Endodermal cell (in vitro differentiated cells): ENCODE measurements at regions not wholly inside any gene's neighbourhood (a gene's known extent, or its start where the extent isn't known, plus 50 kb on each side); places are given as distances from the start of the nearest gene placed in this dataset.

ENCODE experiments used
- DNase-seq: peaks from one replicate; pipeline ENCODE4 v3.0.0-alpha.2; 2017
- H3K27ac ChIP-seq: 2 replicates; pipeline ENCODE4 v1.5.1; 2013; ENCODE audit warnings: mild to moderate bottlenecking, low read depth, low read length, moderate library complexity
- H3K27me3 ChIP-seq: 2 replicates; pipeline ENCODE4 v1.6.1; 2013; ENCODE audit warnings: mild to moderate bottlenecking, low read length, moderate library complexity; ENCODE audit not compliant: insufficient read depth, control insufficient read depth, poor library complexity, severe bottlenecking
- H3K36me3 ChIP-seq: 2 replicates; pipeline ENCODE4 v1.7.0; 2013; ENCODE audit warnings: mild to moderate bottlenecking, low read length, moderate library complexity; ENCODE audit not compliant: control insufficient read depth, insufficient read depth
- H3K4me1 ChIP-seq: one replicate; pipeline ENCODE4 v1.7.0; 2013; ENCODE audit warnings: low read length; ENCODE audit not compliant: control insufficient read depth, insufficient read depth
- H3K4me3 ChIP-seq: 2 replicates; pipeline ENCODE4 v1.5.1; 2013; ENCODE audit warnings: mild to moderate bottlenecking, low read length, moderate library complexity
- H3K9ac ChIP-seq: 2 replicates; pipeline ENCODE4 v1.6.1; 2013; ENCODE audit warnings: mild to moderate bottlenecking, low read length, moderate library complexity; ENCODE audit not compliant: poor library complexity, severe bottlenecking; ENCODE audit errors: extremely low read depth
- H3K9me3 ChIP-seq: 2 replicates; pipeline ENCODE4 v1.6.1; 2013; ENCODE audit warnings: mild to moderate bottlenecking, low read length, moderate library complexity; ENCODE audit not compliant: control insufficient read depth
- H3K27ac Mint-ChIP-seq: 2 replicates; pipeline ENCODE4 v1.8.0; 2020; ENCODE audit warnings: mixed read lengths
- H3K27me3 Mint-ChIP-seq: 2 replicates; pipeline ENCODE4 v1.8.0; 2021; ENCODE audit warnings: mild to moderate bottlenecking, mixed read lengths; ENCODE audit not compliant: insufficient read depth
- H3K36me3 Mint-ChIP-seq: 2 replicates; pipeline ENCODE4 v1.8.0; 2020; ENCODE audit warnings: low read depth, mixed read lengths
- H3K4me1 Mint-ChIP-seq: 2 replicates; pipeline ENCODE4 v1.8.0; 2020; ENCODE audit warnings: mixed read lengths
- H3K4me3 Mint-ChIP-seq: 2 replicates; pipeline ENCODE4 v1.8.0; 2020; ENCODE audit warnings: mild to moderate bottlenecking, moderate library complexity, mixed read lengths
- H3K9me3 Mint-ChIP-seq: 2 replicates; pipeline ENCODE4 v1.8.0; 2020; ENCODE audit warnings: mild to moderate bottlenecking, mixed read lengths
- CTCF ChIP-seq: fragments of 200-600 bp; sonication (generic); conservative IDR thresholded peaks from 2 replicates; pipeline ENCODE4 v1.5.0; 2021; ENCODE audit warnings: antibody characterized with exemption, mild to moderate bottlenecking
- WGBS, 2 experiments: methylation state at CpG; one replicate each; pipeline versions ENCODE4 v1.1.5 to v1.1.7; 2013; ENCODE audit warnings: missing lambda C conversion rate in 2 of 2, mixed read lengths in 1 of 2; ENCODE audit not compliant: insufficient coverage in 1 of 2, insufficient read length in 1 of 2; 5-methylcytosine and 5-hydroxymethylcytosine counted together

- Histone ChIP-seq H3K4me3 (no peak overlapping the region), H3K9me3 (no peaks in the 10 kb centered on the region), H3K27ac (no peak overlapping the region), H3K27me3 (no peaks in the 10 kb centered on the region), H3K9ac (no peak overlapping the region), H3K36me3 (no peaks in the 10 kb centered on the region), H3K4me1 (no peaks in the 10 kb centered on the region)
- Mint-ChIP-seq H3K27me3 (no peaks in the 10 kb centered on the region), H3K9me3 (no peaks in the 10 kb centered on the region), H3K4me3 (no peak overlapping the region), H3K27ac (no peak overlapping the region), H3K36me3 (no peaks in the 10 kb centered on the region), H3K4me1 (no peaks in the 10 kb centered on the region)
- no peak for TF ChIP-seq CTCF
- no peak for DNase-seq
- 86 to 100% methylated on average over 1 to 3 of the region's 4 CpGs for WGBS, 2 experiments
Measured at GRCh38 chr2:67792191-67792590, 270.6 kb downstream of the C1D start.

GRCh38 chr2:67792681-67793091 is 270.1 kb downstream of the C1D start:
- no peak for TF ChIP-seq CTCF
- Mint-ChIP-seq H3K9me3 (no peaks in the 10 kb centered on the region), H3K4me3 (no peak overlapping the region), H3K27me3 (no peaks in the 10 kb centered on the region), H3K4me1 (no peaks in the 10 kb centered on the region), H3K27ac (no peak overlapping the region), H3K36me3 (no peaks in the 10 kb centered on the region)
- Histone ChIP-seq H3K4me1 (no peaks in the 10 kb centered on the region), H3K27me3 (no peaks in the 10 kb centered on the region), H3K9ac (no peak overlapping the region), H3K4me3 (no peak overlapping the region), H3K27ac (no peak overlapping the region), H3K9me3 (no peaks in the 10 kb centered on the region), H3K36me3 (no peaks in the 10 kb centered on the region)
- DNase-seq, result no peak
- 94 to 96% methylated on average over 7 to 8 of the region's 8 CpGs for WGBS, 2 experiments

GRCh38 chr2:67797801-67798540 is 264.8 kb downstream of the C1D start:
- Histone ChIP-seq H3K9ac (no peak overlapping the region), H3K4me3 (no peak overlapping the region), H3K27ac (no peak overlapping the region), H3K27me3 (no peaks in the 10 kb centered on the region), H3K9me3 (no peaks in the 10 kb centered on the region), H3K4me1 (no peaks in the 10 kb centered on the region), H3K36me3 (no peaks in the 10 kb centered on the region)
- no peak for TF ChIP-seq CTCF
- no peak overlapping the region for H3K27ac Mint-ChIP-seq
- no peaks in the 10 kb centered on the region for H3K36me3 Mint-ChIP-seq
- H3K27me3 Mint-ChIP-seq, result no peaks in the 10 kb centered on the region
- H3K9me3 Mint-ChIP-seq, result no peaks in the 10 kb centered on the region
- no peak overlapping the region for H3K4me3 Mint-ChIP-seq
- peaks cover 4% of the 10 kb centered on the region for H3K4me1 Mint-ChIP-seq
- no peak for DNase-seq
- 88 to 91% methylated on average over 5 to 7 of the region's 7 CpGs for WGBS, 2 experiments
